Endothelial cell of umbilical vein (primary cell): ENCODE measurements at regions not wholly inside any gene's neighbourhood (a gene's known extent, or its start where the extent isn't known, plus 50 kb on each side); places are given as distances from the start of the nearest gene placed in this dataset.

ENCODE experiments used
- BruUV-seq: library from RNA; stranded (reverse); fragments of 400-500 nt; replicated peaks from 2 replicates; lab custom pipeline; 2021; lab: Mats Ljungman, UMichigan
- CTCF ChIA-PET: fragments of 300-600, 350-600 bp; sonication (Branson Sonifier 250); formaldehyde crosslinking; loops from one replicate; lab custom pipeline; 2021; ENCODE audit warnings: antibody characterized with exemption, inconsistent platforms; lab: Charles Lee
- POLR2A ChIA-PET: fragments of 300-600, 350-600 bp; sonication (Branson Sonifier 250); formaldehyde crosslinking; loops from one replicate; lab custom pipeline; 2021; ENCODE audit warnings: antibody characterized with exemption, inconsistent platforms; lab: Charles Lee
- DNase-seq: peaks from one replicate; pipeline ENCODE4 v3.0.0-alpha.2; 2011; ENCODE audit warnings: low read depth, low spot score
- FAIRE-seq: peaks from 2 replicates; lab custom pipeline; 2011; peaks lifted over from hg19 to GRCh38; lab: Jason Lieb, UNC
- H2AFZ ChIP-seq: 2 replicates; pipeline ENCODE4 v1.6.0; 2012; ENCODE audit warnings: low read depth, low read length, control low read depth, inconsistent platforms
- H3K27ac ChIP-seq: 2 replicates; pipeline ENCODE4 v1.5.1; 2011; ENCODE audit warnings: low read depth, mild to moderate bottlenecking, control low read depth, low read length, moderate library complexity; ENCODE audit not compliant: insufficient read depth
- H3K27me3 ChIP-seq, 2 experiments: 2 replicates each; pipeline versions ENCODE4 v1.6.0 to v1.6.1; 2011; ENCODE audit warnings: low read length in 2 of 2, mixed read lengths in 1 of 2; ENCODE audit not compliant: control insufficient read depth in 2 of 2, insufficient read depth in 2 of 2
- H3K36me3 ChIP-seq, 2 experiments: 2 replicates in 1 of 2; 3 replicates in 1 of 2; pipeline ENCODE4 v1.5.1; 2011; ENCODE audit warnings: low read length in 2 of 2, mild to moderate bottlenecking in 1 of 2, moderate library complexity in 1 of 2; ENCODE audit not compliant: control insufficient read depth in 2 of 2, insufficient read depth in 2 of 2; ENCODE audit errors: extremely low read depth in 1 of 2
- H3K4me1 ChIP-seq: 3 replicates; pipeline ENCODE4 v1.5.1; 2011; ENCODE audit warnings: mild to moderate bottlenecking, low read length; ENCODE audit not compliant: control insufficient read depth, insufficient read depth; ENCODE audit errors: extremely low read depth
- H3K4me2 ChIP-seq: 2 replicates; pipeline ENCODE4 v1.6.1; 2011; ENCODE audit warnings: low read length, control low read depth, mixed read lengths; ENCODE audit not compliant: insufficient read depth
- H3K4me3 ChIP-seq, 3 experiments: fragments of 200-600 bp in 1 of 3; sonication (generic), shearing (Covaris generic) in 1 of 3; replicated peaks in 1 of 3; 2 replicates each; pipeline ENCODE4 v1.5.1; 2011 to 2016; ENCODE audit warnings: control low read depth in 3 of 3, low read length in 3 of 3, mild to moderate bottlenecking in 2 of 3, inconsistent platforms in 1 of 3, low read depth in 1 of 3, moderate library complexity in 1 of 3; ENCODE audit not compliant: insufficient read depth in 1 of 3
- H3K79me2 ChIP-seq: 2 replicates; pipeline ENCODE4 v1.6.0; 2012; ENCODE audit warnings: low read length, inconsistent platforms; ENCODE audit not compliant: control insufficient read depth, insufficient read depth
- H3K9ac ChIP-seq: replicated peaks from 2 replicates; pipeline ENCODE3; 2011; ENCODE audit warnings: low read length, control low read depth; ENCODE audit not compliant: insufficient read depth; ENCODE audit errors: extremely low read depth
- H3K9me1 ChIP-seq: replicated peaks from 3 replicates; pipeline ENCODE4 v1.6.0; 2011; ENCODE audit warnings: mild to moderate bottlenecking, low read length; ENCODE audit not compliant: control insufficient read depth, insufficient read depth; ENCODE audit errors: extremely low read depth
- H3K9me3 ChIP-seq: replicated peaks from 2 replicates; pipeline ENCODE4 v1.5.1; 2012; ENCODE audit warnings: low read length, inconsistent platforms; ENCODE audit not compliant: control insufficient read depth, insufficient read depth
- H4K20me1 ChIP-seq: replicated peaks from 2 replicates; pipeline ENCODE3; 2011; ENCODE audit warnings: mild to moderate bottlenecking, low read length; ENCODE audit not compliant: control insufficient read depth, insufficient read depth; ENCODE audit errors: extremely low read depth
- CTCF ChIP-seq, 2 donors: IDR thresholded peaks; 1 replicate in 1 of 2; 2 replicates in 1 of 2; pipeline ENCODE4 v1.5.1; 2011; ENCODE audit warnings: low read length in 2 of 2, mild to moderate bottlenecking in 2 of 2, moderate library complexity in 2 of 2, control low read depth in 1 of 2, inconsistent platforms in 1 of 2, low read depth in 1 of 2; ENCODE audit not compliant: insufficient read depth in 1 of 2; ENCODE audit errors: extremely low read depth in 1 of 2
- EZH2 ChIP-seq: IDR thresholded peaks from 2 replicates; pipeline ENCODE4 v1.6.1; 2012; ENCODE audit warnings: borderline replicate concordance, low read depth, mild to moderate bottlenecking, moderate library complexity, low read length, inconsistent platforms; ENCODE audit not compliant: severe bottlenecking
- FOS ChIP-seq: IDR thresholded peaks from 2 replicates; pipeline ENCODE4 v1.6.1; 2011; ENCODE audit warnings: mild to moderate bottlenecking, low read length, moderate library complexity, borderline replicate concordance; ENCODE audit not compliant: insufficient read depth
- GATA2 ChIP-seq: IDR thresholded peaks from 2 replicates; pipeline ENCODE4 v1.7.0; 2011; ENCODE audit warnings: low read depth, mild to moderate bottlenecking, moderate library complexity, mixed read lengths, low read length; ENCODE audit not compliant: insufficient read length, insufficient read depth
- JUN ChIP-seq: IDR thresholded peaks from 2 replicates; pipeline ENCODE4 v1.6.1; 2011; ENCODE audit warnings: borderline replicate concordance, low read depth; ENCODE audit not compliant: insufficient read length, insufficient read depth
- MAX ChIP-seq: IDR thresholded peaks from 2 replicates; pipeline ENCODE4 v1.6.1; 2011; ENCODE audit not compliant: insufficient read depth, insufficient read length
- POLR2A ChIP-seq: IDR thresholded peaks from 2 replicates; pipeline ENCODE4 v1.6.1; 2012; ENCODE audit warnings: low read depth, mild to moderate bottlenecking, control low read depth, low read length
- POLR2AphosphoS5 ChIP-seq: IDR thresholded peaks from 2 replicates; pipeline ENCODE4 v1.6.1; 2012; ENCODE audit warnings: low read depth, mild to moderate bottlenecking, control low read depth, low read length, moderate library complexity; ENCODE audit not compliant: insufficient read depth
- dilution Hi-C: fragments of 300-500 bp; cut with MboI; formaldehyde crosslinking; loops from one replicate; pipeline ENCODE4 v1.15.0; 2019; ENCODE audit warnings: low sequenced_read_pairs; ENCODE audit not compliant: extremely low pct_ligation_motif_present
- intact Hi-C: fragments of 100-400 bp; cut with micrococcal nuclease; formaldehyde crosslinking; loops from one replicate; pipeline ENCODE4 v1.10.0; 2022

- dilution Hi-C loops: no loop called here
- Histone ChIP-seq H3K9me3 (no peaks in the 10 kb centered on the region), H3K27me3 (peaks cover 0 to 2% of the 10 kb centered on the region in 2 experiments), H3K4me1 (no peaks in the 10 kb centered on the region), H3K27ac (no peak overlapping the region), H2AFZ (no peak overlapping the region), H3K4me2 (no peak overlapping the region), H3K9me1 (no peaks in the 10 kb centered on the region), H3K9ac (no peak overlapping the region), H3K79me2 (no peaks in the 10 kb centered on the region), H4K20me1 (no peaks in the 10 kb centered on the region), H3K36me3 (no peaks in the 10 kb centered on the region), H3K4me3 (no peak overlapping the region)
- FAIRE-seq: no peak
- no peak for DNase-seq
- intact Hi-C loops: no loop called here
- ChIA-PET CTCF (no interaction called here), POLR2A (no interaction called here)
- no peak for TF ChIP-seq GATA2
- no peak for TF ChIP-seq CTCF (IDR thresholded peaks at IDR 0.05; ENCODE audit: extremely low read depth in 1 of 2, insufficient read depth in 1 of 2, low read depth in 1 of 2, low read length in 2 of 2)
- TF ChIP-seq EZH2: no peak
- no peak for TF ChIP-seq JUN
- no peak for TF ChIP-seq FOS
- no peak for TF ChIP-seq POLR2AphosphoS5
- no peak for TF ChIP-seq POLR2A
- no peak for TF ChIP-seq MAX
- no TSS peak for BruUV-seq
These were observed 53.5 kb upstream of the FCN1 start for GRCh38 chr9:134971196-134971595.
